ENCODE measurements at regions not wholly inside any gene's neighbourhood (a gene's known extent, or its start where the extent isn't known, plus 50 kb on each side); places are given as distances from the start of the nearest gene placed in this dataset.

- TF ChIP-seq KDM2B (CRISPR knock-in tag; IDR thresholded peaks at IDR 0.05) = no peak
- no peak for TF ChIP-seq DMBX1 (CRISPR knock-in tag; IDR thresholded peaks at IDR 0.05; ENCODE audit: borderline replicate concordance)
- no peak for TF ChIP-seq KDM1A (IDR thresholded peaks at IDR 0.05)
- TF ChIP-seq CAMTA2 (CRISPR knock-in tag; conservative IDR thresholded peaks at IDR 0.05) = no peak
Observed at GRCh38 chr6:120355822-120356221, 978.5 kb downstream of the TBC1D32 start (continued).

DNA sequence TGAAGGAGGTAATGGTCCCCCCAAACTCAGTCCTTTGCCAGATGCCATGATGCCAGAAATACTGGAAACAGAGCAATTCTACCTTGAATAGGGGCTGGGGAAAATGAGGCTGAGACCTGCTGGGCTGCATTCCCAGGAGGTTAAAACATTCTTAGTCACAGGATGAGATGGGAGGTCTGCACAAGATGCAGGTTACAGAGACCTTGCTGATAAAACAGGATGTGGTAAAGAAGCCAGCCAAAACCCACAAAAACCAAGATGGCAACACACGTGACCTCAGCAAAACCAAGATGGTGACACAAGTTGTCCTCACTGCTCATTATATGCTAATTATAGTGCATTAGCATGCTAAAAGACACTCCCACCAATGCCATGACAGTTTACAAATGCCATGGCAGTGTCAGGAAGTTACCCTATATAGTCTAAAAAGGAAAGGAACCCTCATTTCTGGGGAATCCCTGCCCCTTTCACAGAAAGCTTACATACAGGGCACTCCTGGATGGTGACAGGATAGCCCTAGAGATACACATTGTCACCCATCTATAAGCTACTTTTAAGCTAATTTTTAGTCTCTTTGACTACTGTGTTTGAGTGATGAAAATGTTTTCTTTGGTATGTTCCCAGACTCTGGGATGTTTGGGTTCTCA lies 979.7 kb downstream of the TBC1D32 start:
- Histone ChIP-seq H3K4me1 (replicated peaks in 1 of 2; ENCODE audit: control insufficient read depth in 2 of 2, insufficient read depth in 2 of 2, low read length in 2 of 2) (no peaks in the 10 kb centered on the region), H2AFZ (ENCODE audit: low read depth, low read length) (no peak overlapping the region), H3K9ac (ENCODE audit: insufficient read depth in 1 of 2, low read depth in 2 of 2, low read length in 2 of 2) (no peak overlapping the region), H3K27me3 (ENCODE audit: control insufficient read depth in 2 of 2, insufficient read depth in 2 of 2, low read length in 2 of 2) (no peaks in the 10 kb centered on the region), H3K36me3 (ENCODE audit: control insufficient read depth, insufficient read depth, low read length) (no peaks in the 10 kb centered on the region), H3K4me3 (no peak overlapping the region), H3K79me2 (ENCODE audit: control insufficient read depth, insufficient read depth, low read length) (no peaks in the 10 kb centered on the region), H3K9me3 (replicated peaks; ENCODE audit: control insufficient read depth, insufficient read depth, low read depth, low read length) (no peaks in the 10 kb centered on the region; the same call in 1 of the 2 replicates), H4K20me1 (replicated peaks; ENCODE audit: control insufficient read depth, insufficient read depth, low read length) (no peaks in the 10 kb centered on the region), H3K9me1 (ENCODE audit: control insufficient read depth, insufficient read depth, low read length) (no peaks in the 10 kb centered on the region), H3K27ac (ENCODE audit: extremely low read depth, low read depth, low read length) (no peak overlapping the region), H3K4me2 (ENCODE audit: insufficient read depth, low read length) (no peak overlapping the region)
- 0% methylated on average over 1 of the region's 1 CpG for WGBS (ENCODE audit: insufficient coverage, low coverage, missing lambda C conversion rate)
- FAIRE-seq (no peak), ATAC-seq (no peak), DNase-seq (ENCODE audit: extremely low read depth in 1 of 4, low spot score in 3 of 4) (no peak)
- ChIA-PET POLR2A (no interaction called here), CTCF (ENCODE audit: low intra/inter-chr PET ratio) (no interaction called here)
- TF ChIP-seq ZZZ3 (IDR thresholded peaks at IDR 0.05) = no peak
- no peak for TF ChIP-seq ZBED1 (IDR thresholded peaks at IDR 0.05)
- no peak for TF ChIP-seq BRCA1 (IDR thresholded peaks at IDR 0.05)
- TF ChIP-seq BRCA1 (CRISPR knock-in tag; IDR thresholded peaks at IDR 0.05) = no peak
- TF ChIP-seq E2F3 (CRISPR knock-in tag; IDR thresholded peaks at IDR 0.05) = no peak
- TF ChIP-seq, protein P1, sequence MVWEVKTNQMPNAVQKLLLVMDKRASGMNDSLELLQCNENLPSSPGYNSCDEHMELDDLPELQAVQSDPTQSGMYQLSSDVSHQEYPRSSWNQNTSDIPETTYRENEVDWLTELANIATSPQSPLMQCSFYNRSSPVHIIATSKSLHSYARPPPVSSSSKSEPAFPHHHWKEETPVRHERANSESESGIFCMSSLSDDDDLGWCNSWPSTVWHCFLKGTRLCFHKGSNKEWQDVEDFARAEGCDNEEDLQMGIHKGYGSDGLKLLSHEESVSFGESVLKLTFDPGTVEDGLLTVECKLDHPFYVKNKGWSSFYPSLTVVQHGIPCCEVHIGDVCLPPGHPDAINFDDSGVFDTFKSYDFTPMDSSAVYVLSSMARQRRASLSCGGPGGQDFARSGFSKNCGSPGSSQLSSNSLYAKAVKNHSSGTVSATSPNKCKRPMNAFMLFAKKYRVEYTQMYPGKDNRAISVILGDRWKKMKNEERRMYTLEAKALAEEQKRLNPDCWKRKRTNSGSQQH (CRISPR knock-in tag; IDR thresholded peaks at IDR 0.05) = no peak
- no peak for TF ChIP-seq ETV6 (IDR thresholded peaks at IDR 0.05; ENCODE audit: borderline replicate concordance in 1 of 2, low read depth in 2 of 2, low read length in 1 of 2)
- TF ChIP-seq ETV6 (CRISPR knock-in tag; IDR thresholded peaks at IDR 0.05; ENCODE audit: borderline replicate concordance) = no peak
- no peak for TF ChIP-seq ZBTB11 (CRISPR knock-in tag; IDR thresholded peaks at IDR 0.05)
- no peak for TF ChIP-seq ZFP36 (IDR thresholded peaks at IDR 0.05; ENCODE audit: low read depth, low read length, partially characterized antibody)
- intact Hi-C loops (cut with micrococcal nuclease) (no loop called here), in situ Hi-C loops (cut with MboI) (no loop called here)
- no TSS peak for BruUV-seq (replicated peaks)
